GM18499 (cell line): ENCODE measurements at regions not wholly inside any gene's neighbourhood (a gene's known extent, or its start where the extent isn't known, plus 50 kb on each side); places are given as distances from the start of the nearest gene placed in this dataset.
"Not testable (repeated sequence)": the region's sequence is repeated elsewhere in the genome, so short reads cannot be mapped to it uniquely, and the experiment has no call there.

Experiments
- ATAC-seq: cut with Tn5 transposase; IDR thresholded peaks from one replicate; pipeline ENCODE4 v1.9.1; 2021; ENCODE audit warnings: moderate number of reproducible peaks; ENCODE audit not compliant: insufficient read depth, unreplicated experiment

DNA sequence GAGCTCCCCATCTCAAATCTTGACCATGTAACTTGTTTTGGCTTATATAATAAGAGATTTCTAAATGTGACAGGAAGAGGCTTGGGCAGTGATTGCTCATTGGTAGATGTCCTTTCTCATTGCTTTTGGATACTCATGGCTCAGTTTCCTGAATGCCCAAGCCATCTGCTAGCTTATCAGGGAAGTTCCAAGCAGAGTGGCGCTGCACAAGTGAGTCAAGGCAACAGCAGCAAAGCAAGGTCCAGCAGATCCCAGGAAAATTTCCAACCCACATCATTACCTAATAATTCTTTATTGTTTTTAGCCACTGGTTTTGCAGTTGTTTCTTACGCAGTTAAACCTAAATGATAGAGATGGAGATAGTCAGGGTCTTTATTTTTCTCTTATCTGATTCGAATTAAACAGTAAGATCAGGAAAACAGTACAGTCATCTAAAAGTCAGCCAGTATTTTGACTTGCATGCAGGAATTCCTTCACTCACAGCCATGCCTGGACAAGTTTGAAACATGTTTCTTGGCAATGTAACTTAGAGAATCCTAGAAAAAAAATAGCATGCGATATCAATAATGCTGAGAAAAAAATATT is 349.7 kb upstream of the TMEFF2 start:
- no peak for ATAC-seq

DNA sequence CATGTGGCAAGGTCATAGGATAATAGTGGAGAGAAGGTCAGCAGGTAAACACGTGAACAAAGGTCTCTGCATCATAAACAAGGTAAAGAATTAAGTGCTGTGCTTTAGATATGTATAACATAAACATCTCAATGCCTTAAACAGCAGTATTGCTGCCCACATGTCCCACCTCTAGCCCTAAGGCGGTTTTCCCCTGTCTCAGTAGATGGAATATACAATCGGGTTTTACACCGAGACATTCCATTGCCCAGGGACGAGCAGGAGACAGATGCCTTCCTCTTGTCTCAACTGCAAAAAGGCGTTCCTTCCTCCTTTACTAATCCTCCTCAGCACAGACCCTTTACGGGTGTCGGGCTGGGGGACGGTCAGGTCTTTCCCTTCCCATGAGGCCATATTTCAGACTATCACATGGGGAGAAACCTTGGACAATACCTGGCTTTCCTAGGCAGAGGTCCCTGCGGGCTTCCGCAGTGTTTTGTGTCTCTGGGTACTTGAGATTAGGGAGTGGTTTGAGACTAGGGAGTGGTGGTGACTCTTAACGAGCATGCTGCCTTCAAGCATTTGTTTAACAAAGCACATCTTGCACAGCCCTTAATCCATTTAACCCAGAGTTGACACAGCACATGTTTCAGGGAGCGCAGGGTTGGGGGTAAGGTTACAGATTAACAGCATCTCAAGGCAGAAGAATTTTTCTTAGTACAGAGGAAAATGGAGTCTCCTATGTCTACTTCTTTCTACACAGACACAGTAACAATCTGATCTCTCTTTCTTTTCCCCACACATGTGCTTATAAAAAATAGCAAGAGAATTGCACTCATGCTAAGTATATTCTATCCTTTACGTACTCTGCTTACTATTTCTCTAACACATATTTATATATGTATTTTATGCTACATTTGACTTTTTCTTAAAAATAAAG is 347.7 kb upstream of the TMEFF2 start:
- not testable (repeated sequence) for ATAC-seq

GRCh38 chr2:192539306-192539705 is 344.6 kb upstream of the TMEFF2 start:
- ATAC-seq = no peak

- ATAC-seq = no peak
Measured at GRCh38 chr2:192536922-192537624, 342.3 kb upstream of the TMEFF2 start.

DNA sequence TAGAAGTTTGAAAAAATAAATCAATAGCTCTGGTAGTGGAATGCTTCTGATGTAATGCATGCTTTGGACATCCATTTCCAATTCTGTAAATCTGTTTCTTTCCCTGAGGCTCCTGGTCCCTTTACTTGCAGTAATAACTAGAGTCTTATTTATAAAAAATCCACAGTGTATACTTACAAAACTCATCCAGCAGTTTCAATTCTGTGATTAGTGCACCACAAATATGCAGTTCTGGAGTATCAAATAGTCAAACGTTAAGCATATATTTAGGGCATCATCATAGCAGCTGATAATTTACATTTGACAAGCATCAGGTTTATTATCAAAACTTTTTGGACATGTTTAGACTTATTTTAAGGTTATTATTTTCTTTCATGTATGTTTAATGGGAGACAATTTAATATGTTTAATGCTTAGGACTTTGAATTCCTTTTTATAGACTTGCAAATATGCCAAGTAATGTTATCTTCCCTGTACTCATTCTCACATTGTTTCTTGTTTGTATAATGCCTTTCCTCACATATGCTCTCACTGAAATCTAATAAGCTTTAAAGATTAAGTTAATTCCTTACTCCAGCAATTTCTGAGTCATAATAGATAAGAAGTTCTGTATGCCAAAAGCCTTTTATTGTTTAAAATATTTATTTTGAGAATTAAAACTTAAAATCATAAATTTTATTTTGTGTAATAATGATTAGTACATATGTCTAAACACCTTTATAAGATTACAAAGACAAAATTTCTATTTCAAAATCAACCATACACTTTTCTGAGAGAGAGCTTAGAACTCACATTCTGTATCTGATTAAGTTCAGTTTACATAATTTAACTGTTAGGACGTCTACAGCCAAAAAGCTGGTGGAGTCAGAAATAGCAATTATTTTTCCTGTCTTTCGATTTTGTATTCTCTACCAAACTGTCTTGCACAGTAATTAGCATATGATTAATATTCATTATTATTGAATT is 341.5 kb upstream of the TMEFF2 start:
- no peak for ATAC-seq

GRCh38 chr2:192534072-192534471 is 339.3 kb upstream of the TMEFF2 start:
- no peak for ATAC-seq

DNA sequence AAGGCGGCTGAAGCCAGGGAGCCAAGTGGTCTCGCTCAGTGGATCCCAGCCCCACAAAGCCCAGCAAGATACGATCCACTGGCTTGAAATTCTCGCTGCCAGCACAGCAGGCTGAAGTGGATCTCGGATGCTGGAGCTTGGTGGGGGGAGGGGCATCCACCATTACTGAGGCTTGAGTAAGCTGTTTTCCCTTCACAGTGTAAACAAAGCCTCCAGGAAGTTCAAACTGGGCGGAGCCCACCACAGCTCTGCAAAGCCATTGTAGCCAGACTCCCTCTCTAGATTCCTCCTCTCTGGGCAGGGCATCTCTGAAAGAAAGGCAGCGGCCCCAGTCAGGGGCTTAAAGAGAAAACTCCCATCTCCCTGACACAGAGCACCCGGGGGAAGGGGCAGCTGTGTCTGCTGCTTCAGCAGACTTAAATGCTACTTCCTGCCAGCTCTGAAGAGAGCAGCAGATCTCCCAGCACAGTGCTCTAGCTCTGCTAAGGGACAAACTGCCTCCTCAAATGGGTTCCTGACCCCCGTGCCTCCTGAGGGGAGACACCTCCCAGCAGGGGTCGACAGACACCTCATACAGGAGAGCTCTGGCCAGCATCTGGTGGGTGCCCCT is 330.0 kb upstream of the TMEFF2 start:
- ATAC-seq = not testable (repeated sequence)

GRCh38 chr2:192524214-192524613 is 329.5 kb upstream of the TMEFF2 start:
- ATAC-seq = not testable (repeated sequence)

DNA sequence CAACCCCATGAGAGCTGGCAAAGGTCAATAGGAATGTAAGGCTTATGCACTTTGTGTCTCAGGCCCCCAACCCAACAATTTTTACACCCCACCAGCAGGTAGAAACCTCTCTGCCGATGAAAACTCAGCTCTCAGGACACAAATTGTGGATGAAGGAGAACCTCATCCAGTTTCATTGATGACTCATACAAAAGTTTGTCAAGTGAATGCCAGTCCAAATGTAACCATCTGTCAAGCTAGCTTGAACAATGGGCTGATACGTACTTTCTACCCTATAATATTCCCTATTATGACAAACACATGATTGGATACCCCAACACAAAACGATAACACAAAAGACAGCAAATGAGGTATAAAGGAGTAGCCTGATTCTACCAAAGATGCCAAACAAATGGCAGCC is 321.2 kb upstream of the TMEFF2 start:
- ATAC-seq = no peak

DNA sequence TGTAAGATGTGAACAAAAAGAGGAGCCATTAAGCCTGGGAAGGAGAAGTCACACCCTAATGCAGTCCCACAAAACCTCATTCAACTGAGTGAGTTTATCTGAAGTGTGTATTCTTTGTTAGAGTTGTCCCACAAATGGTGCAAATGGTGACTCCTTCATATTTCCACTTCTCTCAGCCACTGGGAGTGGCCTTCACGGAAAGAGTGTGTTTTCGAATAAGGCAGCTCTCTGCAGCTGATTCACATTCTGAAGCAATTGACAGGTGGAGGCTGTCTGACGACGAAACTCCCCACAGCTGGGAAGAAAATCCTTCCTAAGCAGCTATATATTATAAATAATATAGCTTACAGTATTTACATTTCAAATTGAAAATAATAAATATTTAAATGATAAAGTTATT is 318.8 kb upstream of the TMEFF2 start:
- ATAC-seq = no peak

DNA sequence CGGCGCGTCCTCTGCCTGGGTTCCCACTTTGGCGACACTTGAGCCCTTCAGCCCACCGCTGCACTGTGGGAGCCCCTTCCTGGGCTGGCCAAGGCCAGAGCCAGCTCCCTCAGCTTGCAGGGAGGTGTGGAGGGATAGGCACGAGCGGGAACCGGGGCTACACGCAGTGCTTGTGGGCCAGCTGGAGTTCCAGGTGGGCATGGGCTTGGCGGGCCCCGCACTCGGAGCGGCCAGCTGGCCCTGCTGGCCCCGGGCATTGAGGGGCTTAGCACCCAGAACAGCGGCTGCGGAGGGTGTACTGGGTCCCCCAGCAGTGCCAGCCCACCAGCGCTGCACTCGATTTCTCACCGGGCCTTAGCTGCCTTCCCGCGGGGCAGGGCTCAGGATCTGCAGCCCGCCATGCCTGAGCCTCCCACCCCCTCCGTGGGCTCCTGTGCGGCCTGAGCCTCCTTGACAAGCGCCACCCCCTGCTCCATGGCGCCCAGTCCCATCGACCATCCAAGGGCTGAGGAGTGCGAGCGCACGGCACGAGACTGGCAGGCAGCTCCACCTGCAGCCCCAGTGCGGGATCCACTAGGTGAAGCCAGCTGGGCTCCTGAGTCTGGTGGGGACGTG is 313.2 kb upstream of the TMEFF2 start:
- not testable (repeated sequence) for ATAC-seq

DNA sequence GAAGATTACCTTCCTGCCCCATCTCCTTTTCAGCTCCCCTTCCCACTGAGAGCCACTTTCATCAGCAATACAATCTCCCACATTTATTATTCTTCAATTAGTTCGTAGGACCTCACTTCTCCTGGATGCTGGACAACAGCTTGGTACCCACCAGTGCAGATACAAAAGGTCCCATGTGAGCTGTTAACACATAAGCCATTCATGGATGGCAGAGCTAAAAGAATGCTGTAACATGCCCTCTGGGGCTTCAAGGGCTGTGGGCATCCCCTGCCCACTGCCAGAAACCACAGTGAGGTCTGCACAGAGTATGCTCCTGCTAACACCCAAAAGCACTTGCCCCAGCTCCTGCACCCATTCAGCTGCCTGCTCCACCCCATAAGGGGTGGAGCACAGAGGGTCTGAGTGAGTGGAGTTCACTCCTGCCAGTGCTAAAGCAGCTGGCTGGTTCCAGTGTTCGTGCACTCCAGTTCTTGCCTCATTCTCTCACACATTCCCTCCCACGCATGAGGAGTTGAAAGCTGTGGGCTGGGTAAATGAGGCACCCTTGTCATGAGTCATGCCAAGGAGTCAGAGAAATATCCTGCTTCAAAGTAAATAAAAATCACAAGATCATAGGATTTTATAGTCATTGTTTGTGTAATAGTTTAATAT is 305.9 kb upstream of the TMEFF2 start:
- no peak for ATAC-seq

DNA sequence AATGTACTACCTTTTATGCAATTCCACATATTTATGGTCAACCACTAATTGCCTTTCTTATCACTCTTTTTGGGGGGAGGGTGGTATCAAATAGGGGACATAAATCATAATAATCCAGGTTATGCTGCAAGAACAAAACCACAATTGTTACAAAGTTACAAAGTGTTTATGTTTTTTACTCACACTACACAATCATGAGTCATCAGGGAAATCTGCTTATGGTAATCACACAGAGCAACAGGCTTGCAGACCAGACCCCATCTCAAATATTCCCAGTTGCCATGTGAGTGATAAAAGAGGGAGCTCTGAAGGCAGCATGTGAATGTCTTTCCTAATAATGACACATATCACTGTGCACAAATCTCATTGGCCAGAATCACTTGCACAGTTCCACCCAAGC is 304.7 kb upstream of the TMEFF2 start:
- ATAC-seq = no peak

- ATAC-seq = no peak
Measured at GRCh38 chr2:192498747-192499146, 304.0 kb upstream of the TMEFF2 start.

- ATAC-seq = not testable (repeated sequence)
Measured at GRCh38 chr2:192488158-192488557, 293.4 kb upstream of the TMEFF2 start.

DNA sequence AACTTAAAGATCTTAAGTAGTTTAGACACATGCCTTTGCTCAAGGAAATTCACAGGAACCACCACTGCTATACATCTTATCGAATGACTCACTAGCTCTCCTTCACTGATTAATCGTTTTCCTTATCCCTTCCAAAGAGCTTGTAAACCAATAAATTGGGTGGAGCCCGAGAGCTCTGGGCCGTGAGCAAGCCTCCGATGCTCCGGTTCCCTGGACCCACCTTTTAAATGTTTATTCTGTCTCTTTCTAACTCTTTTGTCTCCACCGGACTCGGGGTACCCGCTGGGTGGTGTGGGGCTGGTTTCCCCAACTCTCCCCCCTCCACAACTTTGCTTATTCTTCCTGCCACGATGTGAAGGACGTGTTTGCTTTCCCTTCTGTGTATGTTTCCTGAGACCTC is 292.9 kb upstream of the TMEFF2 start:
- ATAC-seq = no peak

GRCh38 chr2:192484903-192485302 is 290.2 kb upstream of the TMEFF2 start:
- no peak for ATAC-seq

DNA sequence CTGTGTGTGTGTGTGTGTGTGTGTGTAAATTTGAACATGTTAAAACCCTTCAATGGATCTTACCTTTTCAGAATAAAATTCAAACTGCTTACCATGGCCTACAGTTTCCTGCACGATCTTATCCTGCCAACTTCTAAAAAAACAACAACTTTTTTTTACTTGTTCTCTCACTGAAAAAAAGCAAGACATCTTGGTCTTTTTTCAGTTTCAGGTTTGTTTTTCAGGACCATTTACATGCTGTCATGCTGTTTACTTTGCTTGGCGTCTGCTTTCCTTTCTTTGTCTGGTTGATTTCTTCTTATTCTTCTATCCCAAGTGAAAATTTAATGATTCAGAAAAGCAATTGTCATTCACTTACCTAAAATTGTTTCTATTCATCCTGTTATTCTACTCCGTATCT is 286.3 kb upstream of the TMEFF2 start:
- ATAC-seq = no peak

DNA sequence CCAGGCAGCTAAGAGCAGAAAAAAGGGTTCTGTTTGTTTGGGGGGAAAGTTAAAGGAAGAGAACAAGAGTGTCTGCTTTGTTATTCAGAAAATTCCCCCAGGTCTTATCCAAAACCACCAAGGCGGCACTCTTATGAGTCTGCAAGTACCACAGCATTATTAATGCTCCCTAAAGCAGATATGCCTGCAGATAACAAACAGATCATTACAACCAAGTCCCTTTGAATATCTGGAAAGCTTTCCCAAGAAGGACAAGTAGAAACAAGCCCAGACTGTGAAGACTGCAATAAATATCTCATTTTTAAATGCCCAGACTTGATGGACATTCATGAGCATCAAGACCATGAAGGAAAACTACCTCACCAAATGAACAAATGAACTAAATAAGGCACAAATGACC is 278.6 kb upstream of the TMEFF2 start:
- ATAC-seq = no peak
